Left ventricle myocardium inferior (tissue), 1 donor: ENCODE measurements at regions not wholly inside any gene's neighbourhood (a gene's known extent, or its start where the extent isn't known, plus 50 kb on each side); places are given as distances from the start of the nearest gene placed in this dataset.

ENCODE experiments used
- DNase-seq: peaks from one replicate; pipeline ENCODE4 v3.0.0-alpha.2; 2020
- H3K27ac ChIP-seq: fragments of 200-600 bp; replicated peaks from 2 replicates; pipeline ENCODE4 v1.8.0; 2021
- H3K27me3 ChIP-seq: fragments of 200-600 bp; 2 replicates; pipeline ENCODE4 v1.8.0; 2021; ENCODE audit warnings: low read depth
- H3K36me3 ChIP-seq: fragments of 200-600 bp; 2 replicates; pipeline ENCODE4 v1.8.0; 2021
- H3K4me1 ChIP-seq: fragments of 200-600 bp; 2 replicates; pipeline ENCODE4 v1.8.0; 2021
- H3K4me3 ChIP-seq: fragments of 200-600 bp; 2 replicates; pipeline ENCODE4 v1.8.0; 2021; ENCODE audit warnings: mild to moderate bottlenecking, moderate library complexity
- H3K9me3 ChIP-seq: fragments of 200-600 bp; replicated peaks from 2 replicates; pipeline ENCODE4 v1.8.0; 2021
- CTCF ChIP-seq: fragments of 200-600 bp; IDR thresholded peaks from 2 replicates; pipeline ENCODE4 v1.8.0; 2021; ENCODE audit warnings: antibody characterized with exemption, mild to moderate bottlenecking, borderline replicate concordance
- intact Hi-C: fragments of 100-400 bp; cut with micrococcal nuclease; formaldehyde crosslinking; loops from one replicate; pipeline ENCODE4 v1.11.0; 2022
- donor health status: DM: no; HTN: yes; CAD: no; lungs with severe emphysema.

DNA sequence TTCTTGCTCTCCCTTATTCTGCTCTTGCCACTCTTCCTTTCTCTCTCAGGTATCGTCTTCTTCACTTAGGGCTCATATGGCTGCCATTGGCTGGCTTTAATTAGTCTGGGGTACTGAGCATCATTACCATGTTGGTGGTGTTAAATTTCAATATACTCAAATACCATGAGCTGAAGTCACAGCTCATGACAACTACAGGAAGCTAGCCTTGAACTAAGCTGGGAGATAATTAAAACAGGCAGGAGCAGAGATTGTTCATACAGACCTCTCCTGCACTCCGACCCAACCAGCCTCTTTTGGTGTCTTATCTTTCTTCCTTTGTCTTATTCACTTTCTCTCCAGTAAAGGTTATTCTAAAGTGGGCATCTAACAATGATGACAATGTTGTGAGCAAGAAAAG, 130.9 kb upstream of the BLID start:
- no peaks in the 10 kb centered on the region for H3K9me3 ChIP-seq
- intact Hi-C loops, result no loop called here
- H3K36me3 ChIP-seq, result no peaks in the 10 kb centered on the region
- H3K27me3 ChIP-seq, result no peaks in the 10 kb centered on the region
- no peaks in the 10 kb centered on the region for H3K4me1 ChIP-seq
- DNase-seq, result no peak
- H3K4me3 ChIP-seq, result no peak overlapping the region
- H3K27ac ChIP-seq, result no peak overlapping the region
- no peak for TF ChIP-seq CTCF

GRCh38 chr11:122242731-122243130, 126.7 kb upstream of the BLID start:
- no peak for DNase-seq
- H3K36me3 ChIP-seq, result no peaks in the 10 kb centered on the region
- H3K4me3 ChIP-seq, result no peak overlapping the region
- intact Hi-C loops, result no loop called here
- no peaks in the 10 kb centered on the region for H3K4me1 ChIP-seq
- no peaks in the 10 kb centered on the region for H3K27me3 ChIP-seq
- no peaks in the 10 kb centered on the region for H3K9me3 ChIP-seq
- no peak for TF ChIP-seq CTCF
- no peak overlapping the region for H3K27ac ChIP-seq

DNA sequence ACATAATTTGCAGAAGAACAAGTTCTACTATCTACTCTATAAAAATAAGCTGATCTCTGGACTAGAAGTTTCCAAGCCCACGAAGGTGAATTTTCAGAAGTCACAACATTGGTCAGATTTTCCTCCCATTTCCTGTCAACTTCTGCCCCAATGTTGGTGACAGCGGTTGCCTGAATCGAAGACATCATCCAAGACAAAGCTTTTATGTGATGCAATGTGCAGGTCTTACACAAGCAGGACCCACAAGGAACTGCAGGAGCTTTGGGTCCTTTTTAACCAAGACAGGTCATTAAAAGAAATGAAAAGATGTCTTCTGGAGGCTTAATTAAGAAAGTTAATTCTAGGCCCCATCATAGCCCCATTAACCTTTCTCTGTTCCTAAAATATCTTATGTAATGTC, 125.6 kb upstream of the BLID start:
- Histone ChIP-seq H3K27ac (no peak overlapping the region), H3K4me3 (no peak overlapping the region), H3K36me3 (no peaks in the 10 kb centered on the region), H3K4me1 (no peaks in the 10 kb centered on the region), H3K27me3 (no peaks in the 10 kb centered on the region), H3K9me3 (no peaks in the 10 kb centered on the region)
- intact Hi-C loops, result no loop called here
- TF ChIP-seq CTCF, result no peak
- DNase-seq, result no peak

DNA sequence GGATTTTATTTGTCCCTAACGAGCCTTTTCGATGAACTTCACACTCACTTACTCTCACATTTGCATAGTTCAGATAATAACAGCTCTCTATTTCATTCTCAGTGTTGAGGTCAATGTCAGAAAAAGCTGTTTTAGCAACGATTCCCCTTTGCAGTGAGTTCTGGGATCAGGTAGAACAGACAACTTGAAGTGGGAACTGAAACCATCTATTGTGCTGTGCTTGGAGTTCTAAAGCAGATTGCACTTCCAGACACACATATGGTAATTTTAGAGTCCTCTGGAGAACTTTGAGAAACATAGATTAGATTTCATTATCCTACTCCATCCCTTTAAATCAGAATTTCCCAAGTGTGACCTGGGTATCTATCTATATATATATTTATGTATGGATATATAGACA, 124.6 kb upstream of the BLID start:
- DNase-seq, result no peak
- Histone ChIP-seq H3K27me3 (no peaks in the 10 kb centered on the region), H3K36me3 (no peaks in the 10 kb centered on the region), H3K4me3 (no peak overlapping the region), H3K9me3 (no peaks in the 10 kb centered on the region), H3K4me1 (peaks cover 3% of the 10 kb centered on the region), H3K27ac (no peak overlapping the region)
- intact Hi-C loops, result no loop called here
- TF ChIP-seq CTCF, result no peak

GRCh38 chr11:122235615-122236014, 119.6 kb upstream of the BLID start:
- no peak for DNase-seq
- Histone ChIP-seq H3K36me3 (no peaks in the 10 kb centered on the region), H3K27ac (no peak overlapping the region), H3K27me3 (no peaks in the 10 kb centered on the region), H3K4me3 (no peak overlapping the region), H3K9me3 (no peaks in the 10 kb centered on the region), H3K4me1 (peaks cover 11% of the 10 kb centered on the region)
- intact Hi-C loops, result no loop called here
- no peak for TF ChIP-seq CTCF

DNA sequence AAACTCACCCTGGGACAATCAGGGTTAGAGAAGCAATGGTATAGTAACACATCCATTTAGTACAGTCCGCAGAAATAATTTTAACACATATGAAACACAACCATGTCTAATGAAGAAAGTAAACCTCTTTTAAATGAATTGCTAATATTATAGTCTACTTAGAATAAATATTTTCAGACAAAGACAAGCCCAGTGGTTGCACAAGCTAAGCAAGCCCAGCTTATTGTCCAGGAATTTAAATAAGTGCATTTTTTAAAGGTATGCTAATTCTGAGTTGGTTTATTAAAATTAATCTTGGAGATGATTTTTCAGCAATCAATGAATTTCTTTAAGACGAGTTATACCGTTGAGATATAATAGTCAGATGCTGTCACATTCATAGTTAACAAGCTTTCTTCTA, 118.8 kb upstream of the BLID start:
- H3K9me3 ChIP-seq, result no peaks in the 10 kb centered on the region

More for the DNA sequence above, 118.8 kb upstream of the BLID start:
- no peak for TF ChIP-seq CTCF
- intact Hi-C loops, result no loop called here
- no peak for DNase-seq
- no peaks in the 10 kb centered on the region for H3K27me3 ChIP-seq
- H3K27ac ChIP-seq, result no peak overlapping the region
- peaks cover 19% of the 10 kb centered on the region for H3K4me1 ChIP-seq
- H3K4me3 ChIP-seq, result no peak overlapping the region
- H3K36me3 ChIP-seq, result no peaks in the 10 kb centered on the region
